ENCODE measurements at regions not wholly inside any gene's neighbourhood (a gene's known extent, or its start where the extent isn't known, plus 50 kb on each side); places are given as distances from the start of the nearest gene placed in this dataset.

DNA sequence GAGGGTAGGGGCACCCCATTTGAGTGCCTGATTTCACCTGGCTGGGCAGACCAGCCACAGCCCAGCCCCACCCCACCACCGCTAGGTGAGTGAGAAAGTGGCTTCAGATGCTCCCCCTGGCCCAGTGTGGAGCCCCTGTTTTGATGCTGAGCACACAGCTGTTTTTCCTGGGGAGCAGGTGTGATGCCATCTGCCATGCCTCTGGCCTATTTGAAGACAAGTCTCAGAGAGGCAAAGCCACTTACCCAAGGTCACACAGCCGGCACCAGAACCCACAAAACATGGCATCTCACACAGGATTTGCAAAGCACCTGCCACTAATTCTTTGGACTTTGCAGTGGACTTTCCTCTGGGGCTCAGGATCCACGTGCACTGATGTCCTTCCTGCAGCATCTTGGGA lies 131.3 kb downstream of the INHBB start:
- no peak for DNase-seq (ENCODE audit: low spot score)

DNA sequence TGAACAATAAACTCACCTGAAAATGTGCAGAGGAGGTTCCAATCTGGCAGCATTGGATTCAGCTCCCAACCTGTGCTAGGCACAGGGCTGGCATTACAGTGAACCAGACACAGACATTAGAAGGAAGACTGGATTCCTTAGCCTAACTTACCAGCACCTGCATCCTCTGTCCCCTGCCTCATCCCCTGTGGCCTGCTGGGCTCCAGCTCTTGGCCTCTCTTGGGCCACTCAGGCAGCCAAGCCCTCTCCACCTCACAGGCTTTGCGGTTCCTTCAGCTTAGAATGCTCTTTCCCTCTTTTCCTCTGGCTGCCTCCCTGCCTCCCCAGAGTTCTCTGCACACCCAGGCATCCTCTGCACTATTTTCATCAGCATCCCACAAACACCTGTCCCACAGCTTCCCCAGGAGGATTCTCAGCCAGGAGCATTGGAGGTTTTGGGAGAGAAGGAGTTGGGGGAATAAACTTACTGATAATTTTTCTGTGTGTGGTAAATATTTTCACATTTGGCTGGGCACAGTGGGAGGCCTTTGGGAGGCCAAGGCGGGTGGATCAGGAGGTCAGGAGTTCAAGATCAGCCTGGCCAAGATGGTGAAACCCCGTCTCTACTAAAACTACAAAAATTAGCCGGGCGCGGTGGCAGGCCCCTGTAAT lies 132.0 kb downstream of the INHBB start:
- no peak for DNase-seq (ENCODE audit: low spot score)

DNA sequence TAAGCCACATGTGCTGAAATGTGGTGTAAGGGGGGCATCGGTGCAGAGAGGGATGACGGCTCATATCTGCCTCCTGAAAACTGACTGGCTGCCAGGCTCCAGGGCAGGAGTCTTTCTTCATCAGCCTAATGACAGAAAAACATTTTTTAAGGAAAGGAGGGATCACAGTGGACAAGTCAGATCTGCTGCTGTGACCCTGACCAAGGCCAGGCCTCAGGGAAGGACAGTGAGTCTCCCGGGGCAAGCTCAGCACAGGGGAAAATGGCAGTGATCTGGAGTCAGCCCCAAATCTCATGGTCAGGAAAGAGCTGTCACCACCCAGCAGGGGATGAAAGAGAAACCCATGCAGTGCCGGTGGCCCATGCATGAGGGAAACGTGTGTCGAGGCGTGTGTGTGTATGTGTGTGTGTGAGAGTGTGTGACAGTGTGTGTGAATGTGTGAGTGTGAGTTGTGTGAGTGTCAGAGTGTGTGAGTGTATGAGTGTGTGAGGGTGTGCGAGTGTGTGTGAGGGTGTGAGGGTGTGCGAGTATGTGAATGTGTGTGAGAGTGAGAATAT lies 134.5 kb downstream of the INHBB start:
- DNase-seq (ENCODE audit: low spot score), result no peak

DNA sequence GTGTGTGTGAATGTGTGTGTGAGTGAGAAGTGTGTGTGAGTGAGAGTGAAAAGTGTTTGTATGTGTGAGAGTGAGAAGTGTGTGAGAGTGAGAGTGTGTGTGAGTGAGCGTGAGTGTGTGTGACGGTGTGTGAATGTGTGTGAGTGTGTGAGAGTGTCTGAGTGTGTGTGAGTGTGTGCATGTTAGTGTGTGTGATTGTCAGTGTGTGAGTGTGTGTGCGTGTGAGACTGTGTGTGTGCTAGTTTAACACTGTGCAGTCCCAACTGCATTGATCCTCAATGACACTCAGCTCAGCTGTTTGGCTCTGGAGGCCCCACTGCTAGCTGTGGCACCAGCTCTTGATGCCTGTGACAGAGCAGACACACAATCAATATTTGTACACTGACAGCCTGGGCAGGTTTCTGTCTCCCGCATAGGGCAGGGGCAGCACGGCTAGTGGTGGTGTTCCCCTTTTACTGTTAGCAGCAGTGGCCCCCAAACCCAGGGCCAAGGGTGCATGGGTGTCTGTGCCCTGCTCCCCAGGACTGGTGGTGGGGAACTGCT lies 135.0 kb downstream of the INHBB start:
- no peak for DNase-seq (ENCODE audit: low spot score)

DNA sequence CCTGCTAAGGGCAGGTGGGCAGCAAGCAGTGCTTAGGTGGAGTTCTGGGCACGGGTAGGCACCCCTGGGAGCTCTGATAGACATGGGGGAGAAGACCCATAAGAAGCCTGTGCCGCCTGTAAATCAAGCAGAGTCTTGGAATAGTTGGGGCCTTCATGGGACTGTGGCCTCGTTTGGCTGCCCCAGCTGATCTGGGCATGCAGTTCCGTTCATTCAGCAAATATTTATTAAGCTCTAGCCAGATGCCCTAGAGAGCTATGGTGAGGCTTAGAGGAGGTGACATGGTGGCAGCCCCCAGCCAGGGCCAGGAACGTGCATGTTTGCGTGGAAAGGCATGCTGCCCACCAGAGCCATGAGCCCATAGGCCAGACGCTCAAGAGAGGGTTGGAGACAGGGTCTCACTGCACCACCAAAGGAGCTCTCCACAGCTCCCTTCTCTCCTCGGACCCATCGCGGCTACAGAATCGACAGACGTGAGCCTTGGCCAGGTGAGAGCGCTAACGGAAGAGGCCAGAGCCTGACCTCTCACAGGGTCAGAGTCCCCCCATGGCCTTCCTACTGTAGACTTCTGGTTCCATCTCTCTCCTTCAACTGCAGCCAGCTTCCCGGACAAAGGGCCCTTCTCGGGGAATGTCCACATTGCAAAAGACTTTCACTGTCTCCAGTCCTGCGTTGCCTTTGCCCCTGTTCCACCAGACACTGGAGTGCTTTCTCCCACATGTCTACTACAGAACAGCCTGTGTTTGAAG lies 135.7 kb downstream of the INHBB start:
- DNase-seq (ENCODE audit: low spot score), result no peak

DNA sequence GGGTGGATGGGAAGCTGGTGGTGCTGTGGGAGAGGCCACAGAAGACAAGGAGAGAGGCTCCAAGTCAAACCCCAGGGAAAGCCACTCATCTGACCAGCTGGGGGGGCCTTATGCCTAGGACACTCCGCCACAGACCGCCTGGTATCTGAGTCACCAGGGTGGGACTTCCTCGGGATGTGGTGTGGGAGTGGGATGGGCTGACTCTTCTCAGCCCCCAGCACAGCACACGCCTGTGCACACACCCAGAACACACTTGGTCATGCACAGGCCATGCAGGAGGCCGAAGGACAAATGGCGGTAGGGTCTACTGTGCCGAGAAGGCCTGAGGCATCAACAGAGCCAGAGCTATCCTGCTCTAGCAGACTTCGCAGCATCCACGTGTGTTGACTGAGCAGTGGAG lies 136.4 kb downstream of the INHBB start:
- no peak for DNase-seq (ENCODE audit: low spot score)

DNA sequence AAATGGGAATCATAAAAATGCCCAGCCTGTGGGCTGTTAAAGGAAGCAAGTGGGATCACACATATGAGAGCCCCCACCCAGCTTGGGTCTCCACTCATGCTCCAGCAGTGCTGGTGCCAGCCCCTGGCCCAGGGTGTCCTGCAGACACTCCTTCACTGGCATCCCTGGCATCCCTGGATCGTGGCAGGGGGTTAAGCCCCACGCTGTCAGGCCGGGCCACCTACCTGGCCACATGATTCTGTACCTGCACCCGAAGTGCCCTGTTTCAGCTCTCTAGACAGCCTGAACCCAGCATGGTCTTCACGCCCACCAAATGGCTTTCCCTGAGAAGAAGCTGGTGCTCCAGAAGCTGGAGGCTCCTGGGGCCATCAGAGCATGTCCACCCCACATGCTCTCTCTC lies 137.4 kb downstream of the INHBB start:
- DNase-seq (ENCODE audit: low spot score), result no peak

DNA sequence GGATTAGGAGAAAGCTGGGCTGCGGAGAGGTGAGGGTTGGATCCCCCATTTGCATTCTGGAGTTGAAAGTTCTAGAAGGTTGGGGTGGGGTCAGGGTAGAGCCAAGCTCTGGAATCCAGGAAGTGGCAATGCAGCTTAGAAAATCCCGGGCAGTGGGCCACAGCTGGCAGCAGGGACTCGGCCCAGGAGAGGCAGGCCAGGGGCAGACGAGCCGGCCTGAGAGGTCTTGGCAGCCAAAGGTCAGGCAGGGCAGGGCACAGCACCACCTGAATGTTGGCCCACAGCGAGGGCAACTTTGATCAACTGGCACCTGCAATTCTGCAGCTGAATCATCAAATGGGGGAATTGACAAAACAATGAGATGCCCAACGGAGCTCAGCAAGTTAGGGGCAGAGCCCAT lies 139.2 kb downstream of the INHBB start:
- DNase-seq (ENCODE audit: low spot score), result no peak

DNA sequence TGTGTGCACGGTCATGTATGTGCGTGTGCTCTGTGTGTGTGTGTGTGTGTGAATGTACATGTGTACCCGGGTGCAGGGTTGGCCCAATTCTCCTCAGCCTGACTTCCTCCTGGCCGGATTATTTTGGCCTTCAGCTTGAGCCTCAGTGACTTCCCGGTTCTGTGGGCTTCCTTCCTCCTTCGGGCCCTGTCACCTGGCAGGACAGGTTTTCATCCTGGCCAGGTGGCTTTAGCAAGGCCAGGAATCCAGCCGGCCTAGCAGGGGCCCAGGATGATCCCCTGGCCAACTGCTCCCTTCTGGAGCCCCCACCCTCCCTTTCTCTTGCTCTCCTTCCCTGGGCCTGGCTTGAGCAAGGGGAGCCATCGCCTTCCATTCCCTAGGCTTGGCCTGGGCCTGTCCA lies 140.5 kb downstream of the INHBB start:
- no peak for DNase-seq (ENCODE audit: low spot score)

DNA sequence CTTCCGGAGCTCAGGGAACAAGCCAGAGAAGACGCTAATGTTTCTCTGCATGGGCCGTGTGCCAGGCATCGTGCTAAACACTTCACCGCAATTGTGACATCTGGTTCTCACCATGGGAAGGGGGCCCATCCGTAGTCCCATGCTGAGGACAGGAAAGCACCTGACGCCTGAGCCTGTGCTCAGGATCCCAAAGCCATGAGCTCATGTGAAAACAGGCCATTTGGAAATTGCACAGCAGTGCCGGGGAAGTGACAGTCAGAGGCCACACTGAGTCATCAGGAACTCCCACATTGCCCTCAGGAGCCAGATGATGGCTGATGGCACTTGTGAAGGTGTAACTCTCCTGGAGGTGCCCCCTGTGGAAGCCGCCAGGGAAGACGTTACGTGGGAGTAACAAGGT lies 141.0 kb downstream of the INHBB start:
- DNase-seq (ENCODE audit: low spot score), result no peak

DNA sequence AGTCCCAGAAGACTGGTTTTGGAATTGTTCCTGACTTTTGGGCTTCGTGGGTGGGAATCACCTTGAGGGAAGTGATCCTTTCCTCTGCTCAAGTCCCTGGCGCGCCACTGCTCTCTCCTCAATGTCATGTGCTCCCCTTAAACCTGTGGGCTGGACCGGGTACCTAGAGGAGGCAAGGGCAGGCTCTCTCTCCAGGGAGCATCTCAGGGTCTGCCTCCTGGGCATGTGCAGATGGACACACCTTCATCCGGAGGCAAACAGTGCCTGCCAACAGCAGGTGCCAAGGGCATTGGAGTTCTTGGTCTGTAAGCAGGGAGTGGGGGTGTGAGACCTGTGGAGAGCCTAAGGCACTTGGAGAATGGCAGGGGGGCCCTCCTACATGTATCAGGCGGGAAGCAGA lies 142.6 kb downstream of the INHBB start:
- no peak for DNase-seq (ENCODE audit: low spot score)

DNA sequence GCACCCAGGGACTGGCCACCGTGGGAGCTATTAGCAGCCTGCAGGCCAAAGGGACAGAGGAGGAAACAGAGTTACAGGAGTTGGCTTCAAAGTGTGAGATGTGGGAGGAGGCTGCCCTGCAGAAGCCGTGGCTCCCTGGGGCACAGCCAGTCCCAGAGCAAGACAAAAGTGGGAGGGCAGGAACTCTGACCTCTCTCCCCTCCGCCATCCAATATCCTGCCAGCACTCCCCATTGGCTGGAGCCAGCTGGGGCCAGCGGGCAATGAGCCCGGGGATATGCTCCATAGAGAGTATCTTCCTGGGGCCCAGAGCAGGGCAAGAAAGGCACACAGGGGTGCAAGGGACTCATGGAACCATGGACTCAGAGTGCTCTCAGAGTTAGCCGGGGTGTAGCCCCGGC lies 143.1 kb downstream of the INHBB start:
- no peak for DNase-seq (ENCODE audit: low spot score)

DNA sequence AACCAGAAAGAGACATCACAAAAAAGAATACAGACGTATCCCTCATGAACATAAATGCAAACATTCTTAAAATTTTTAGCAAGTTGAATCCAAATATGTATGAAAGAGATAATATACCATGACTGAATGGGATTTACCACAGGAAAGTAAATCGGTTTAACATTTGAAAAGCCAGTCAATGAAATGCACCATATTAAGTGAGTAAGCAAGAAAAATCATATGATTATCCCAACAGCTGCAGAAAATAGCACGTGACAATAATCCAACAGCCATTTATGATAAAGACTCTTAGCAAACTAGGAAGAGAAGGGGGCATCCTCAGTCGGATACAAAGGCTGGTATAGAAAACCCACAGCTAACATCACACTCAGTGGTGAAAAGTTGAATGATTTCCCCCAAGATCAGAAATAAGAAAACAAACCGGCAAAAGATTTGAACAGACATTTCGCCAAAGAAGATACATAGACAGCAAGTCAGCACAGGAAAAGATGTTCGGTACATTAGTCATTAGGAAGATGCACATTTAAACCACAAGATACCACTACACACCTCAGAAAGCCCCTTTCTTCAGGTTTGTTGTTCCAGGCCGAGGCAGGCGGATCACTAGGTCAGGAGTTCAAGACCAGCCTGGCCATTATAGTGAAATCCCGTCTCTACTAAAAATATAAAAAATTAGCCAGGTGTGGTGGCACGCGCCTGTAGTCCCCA lies 144.3 kb downstream of the INHBB start:
- DNase-seq (ENCODE audit: low spot score), result no peak

DNA sequence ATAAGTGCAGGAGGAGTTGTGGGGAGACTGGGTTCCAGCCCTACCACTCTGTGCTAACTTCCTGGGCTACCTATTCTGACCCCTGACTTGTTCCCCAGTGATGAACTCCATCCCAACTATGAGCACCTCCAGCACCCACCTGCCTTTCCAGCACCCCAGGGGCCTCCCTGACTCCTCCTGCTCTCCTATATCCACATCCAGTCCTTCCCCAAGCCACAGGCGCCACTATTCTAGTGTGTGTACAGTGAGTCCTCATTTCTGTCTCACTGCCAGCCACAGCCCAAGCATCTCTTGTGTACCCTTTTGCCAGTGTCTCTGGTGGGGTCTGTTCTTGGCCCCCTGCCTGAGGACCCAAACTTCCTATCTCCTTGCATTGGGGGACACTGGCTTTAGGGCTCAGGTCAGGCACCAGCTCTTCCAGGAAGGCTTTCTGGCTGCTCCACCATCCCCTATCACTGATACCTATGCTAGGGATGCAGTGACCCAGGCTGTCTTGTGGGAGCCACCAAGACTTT lies 145.2 kb downstream of the INHBB start:
- DNase-seq (ENCODE audit: low spot score), result no peak

DNA sequence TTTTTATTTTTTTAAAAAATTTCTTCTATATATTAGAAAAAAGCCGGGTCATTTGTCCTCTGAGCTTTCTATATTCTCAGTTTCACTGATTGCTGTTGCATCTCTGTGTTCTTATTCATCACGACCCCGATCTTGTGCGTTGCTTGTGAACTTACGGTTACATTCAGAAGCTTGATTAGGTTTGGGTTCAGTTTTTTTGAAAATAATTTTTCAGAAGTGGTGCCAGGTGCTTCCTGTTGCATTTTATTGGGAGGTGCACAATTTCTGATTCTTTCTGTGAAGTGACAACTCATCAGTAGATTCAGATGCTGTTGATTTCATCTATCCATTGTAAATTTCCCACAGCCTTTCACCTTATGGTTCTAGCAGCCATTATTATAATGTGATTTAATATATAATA lies 147.3 kb downstream of the INHBB start:
- DNase-seq (ENCODE audit: low spot score), result no peak

DNA sequence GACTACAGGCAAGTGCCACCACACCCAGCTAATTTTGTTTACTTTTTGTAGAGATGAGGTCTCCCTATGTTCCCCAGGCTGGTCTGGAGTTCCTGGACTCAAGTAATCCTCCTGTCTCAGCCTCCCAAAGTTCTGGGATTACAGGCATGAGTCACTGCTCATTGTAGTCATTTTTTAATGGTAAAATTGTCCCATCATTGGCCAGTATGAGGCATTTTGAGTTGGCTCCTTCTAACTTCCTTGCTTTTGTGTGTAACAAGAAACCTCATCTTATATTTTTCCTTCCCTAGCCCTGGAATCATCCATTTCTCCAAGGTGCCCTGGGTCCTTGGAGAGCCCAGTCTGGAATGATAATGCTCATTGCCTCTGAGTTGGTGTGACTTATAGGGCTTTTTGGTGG lies 148.5 kb downstream of the INHBB start:
- DNase-seq (ENCODE audit: low spot score), result no peak

DNA sequence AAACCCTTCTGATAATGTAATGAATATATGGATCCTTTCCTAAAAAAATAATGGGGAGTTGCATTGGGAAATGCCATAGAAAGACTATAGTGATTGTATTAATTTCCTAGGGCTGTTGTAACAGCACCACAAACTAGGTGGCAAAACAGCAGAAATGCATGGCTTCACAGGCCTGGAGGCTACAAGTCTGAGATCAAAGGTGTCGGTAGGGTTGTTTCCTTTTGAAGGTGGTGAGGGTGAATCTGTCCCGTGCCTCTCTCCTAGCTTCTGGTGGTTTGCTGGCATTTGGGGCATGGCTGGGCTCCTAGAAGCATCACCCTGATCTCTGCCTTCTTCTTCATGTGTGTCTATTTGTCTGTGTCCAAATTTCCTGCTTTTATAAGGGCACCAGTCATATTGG lies 149.7 kb downstream of the INHBB start:
- DNase-seq (ENCODE audit: low spot score), result no peak

DNA sequence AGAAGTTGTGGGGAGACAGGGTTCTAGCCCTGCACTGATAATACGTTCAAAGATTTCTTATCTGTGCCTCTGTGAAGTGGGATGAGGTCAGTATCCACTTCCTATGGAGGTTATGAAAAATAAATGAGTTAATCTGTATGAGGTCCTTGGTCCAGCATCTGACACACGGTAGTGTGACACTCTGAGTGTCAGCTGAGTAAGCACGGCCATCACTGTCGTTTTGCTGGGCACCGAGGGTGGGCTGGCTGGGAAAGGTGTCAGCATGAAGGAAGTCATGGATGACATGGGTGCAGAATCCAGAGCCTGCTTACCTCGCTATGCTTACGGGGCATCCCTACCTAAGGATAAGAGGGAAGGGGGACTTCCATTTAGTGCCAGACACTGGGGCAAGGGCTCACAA lies 150.3 kb downstream of the INHBB start:
- no peak for DNase-seq (ENCODE audit: low spot score)

DNA sequence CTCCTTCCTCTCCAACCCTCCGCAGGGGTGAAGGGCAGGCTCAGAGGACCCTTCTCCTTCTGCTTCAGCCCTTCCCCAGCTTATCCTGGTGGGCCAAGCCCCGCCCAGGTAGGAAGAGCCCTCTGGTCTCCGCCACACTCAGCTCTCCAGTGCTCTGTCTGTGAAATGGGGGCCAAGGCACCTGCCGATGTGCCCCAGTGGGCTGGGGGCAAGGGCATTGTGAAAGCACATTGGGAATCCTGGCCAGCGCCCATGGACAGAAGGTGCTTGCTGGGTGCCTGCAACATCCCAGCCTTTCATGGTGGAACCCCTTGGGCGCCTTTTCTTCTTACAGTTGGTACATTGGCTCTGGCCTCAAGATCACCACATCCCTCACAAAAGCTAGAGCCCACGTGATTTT lies 150.8 kb downstream of the INHBB start:
- DNase-seq (ENCODE audit: low spot score), result no peak

DNA sequence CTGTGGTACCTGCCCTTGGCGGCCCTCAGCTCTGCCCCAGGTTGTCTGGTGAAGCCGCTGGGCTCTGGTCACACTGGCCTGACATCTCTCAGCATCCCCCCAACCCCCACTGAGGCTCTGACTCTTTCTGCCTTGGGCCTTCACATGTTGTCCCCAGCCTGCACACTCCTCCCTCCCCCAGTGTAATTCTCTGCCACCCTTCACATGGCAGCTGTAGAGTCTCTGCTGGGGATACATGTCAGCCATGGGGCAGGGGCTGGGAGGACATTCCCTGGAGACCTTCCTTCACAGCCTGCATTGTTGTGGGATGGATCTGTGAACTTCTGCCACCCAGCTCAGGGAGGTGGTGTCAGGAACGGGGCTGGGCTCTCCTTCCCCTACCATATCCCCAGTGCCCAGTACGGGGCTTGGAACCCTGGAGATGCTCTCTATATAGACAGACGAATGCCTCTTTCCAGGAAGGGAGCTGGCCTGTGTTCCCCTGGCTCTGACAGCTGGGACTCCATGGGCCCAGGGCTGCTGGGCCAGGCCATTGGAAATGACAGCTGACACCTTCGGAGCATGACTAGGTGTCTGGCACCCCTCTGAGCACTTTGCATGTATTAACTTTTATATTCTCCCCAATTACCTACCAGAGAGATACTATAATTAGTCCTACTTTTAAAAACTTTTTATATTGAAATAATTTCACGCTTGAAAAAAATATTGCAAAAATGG lies 151.5 kb downstream of the INHBB start:
- no peak for DNase-seq (ENCODE audit: low spot score)

DNA sequence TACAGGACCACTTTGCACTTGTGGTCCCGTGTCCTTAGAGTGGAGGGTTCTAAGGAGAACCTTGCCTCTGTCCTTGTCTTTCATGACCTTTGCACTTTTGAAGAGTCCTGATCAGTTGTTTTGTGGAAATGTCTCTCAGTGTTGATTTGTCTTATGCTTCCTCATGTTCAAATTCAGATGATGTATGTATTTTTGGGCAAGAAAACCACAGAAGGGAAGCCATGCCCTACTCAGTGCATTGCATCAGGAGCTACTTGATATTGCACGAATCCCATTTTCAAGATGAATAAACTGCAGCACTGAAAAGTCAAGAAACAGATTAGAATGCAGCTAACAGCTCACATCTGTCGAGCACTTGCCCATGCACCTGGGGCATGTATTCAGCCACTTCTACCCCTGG lies 152.2 kb downstream of the INHBB start:
- DNase-seq (ENCODE audit: low spot score), result no peak
